ENCODE measurements at regions not wholly inside any gene's neighbourhood (a gene's known extent, or its start where the extent isn't known, plus 50 kb on each side); places are given as distances from the start of the nearest gene placed in this dataset.
A peak's percentile ranks its signal among the peaks of the same experiment; 100 is the strongest.

DNA sequence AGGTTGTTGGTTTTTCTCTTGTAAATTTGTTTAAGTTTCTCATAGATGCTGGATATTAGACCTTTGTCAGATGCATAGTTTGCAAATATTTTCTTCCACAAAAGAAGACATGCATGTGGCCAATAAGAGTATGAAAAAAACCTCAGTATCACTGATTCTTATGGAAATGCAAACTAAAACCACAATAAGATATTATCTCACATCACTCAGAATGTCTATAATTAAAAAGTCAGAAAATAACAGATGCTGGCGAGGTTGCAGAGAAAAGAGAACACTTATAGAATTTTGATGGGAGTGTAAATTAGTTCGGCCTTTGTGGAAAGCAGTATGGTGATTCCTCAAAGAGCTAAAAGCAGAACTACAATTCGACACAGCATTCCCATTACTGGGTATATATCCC is 1355.6 kb downstream of the FAM133A start:
- no peak for DNase-seq
- no peak for TF ChIP-seq POLR2A (IDR thresholded peaks at IDR 0.05; ENCODE audit: low read length)
- TF ChIP-seq GATA1 (IDR thresholded peaks at IDR 0.05; ENCODE audit: low read depth, low read length): no peak

DNA sequence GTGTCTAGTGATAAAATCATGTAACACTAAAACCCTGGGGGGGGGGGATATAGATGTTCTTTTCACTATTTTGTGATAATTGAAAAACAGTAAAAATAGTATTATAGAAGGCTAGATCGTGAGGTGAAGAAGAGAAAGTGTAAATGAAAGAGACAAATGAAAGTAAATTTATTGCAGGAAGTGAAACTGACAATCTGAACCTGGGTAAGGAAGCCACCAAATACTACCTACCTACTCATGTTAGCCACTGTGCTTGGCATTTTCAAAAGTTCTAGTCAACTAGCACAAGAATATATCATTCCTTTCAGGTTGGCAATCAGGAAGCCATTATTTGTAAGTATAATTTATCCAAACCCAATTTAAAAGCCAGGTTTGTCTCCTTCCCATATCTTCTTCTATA is 1366.1 kb downstream of the FAM133A start:
- no peak for DNase-seq
- TF ChIP-seq GATA1 (IDR thresholded peaks at IDR 0.05; ENCODE audit: low read depth, low read length) (no peak), POLR2A (IDR thresholded peaks at IDR 0.05; ENCODE audit: low read length) (no peak)

DNA sequence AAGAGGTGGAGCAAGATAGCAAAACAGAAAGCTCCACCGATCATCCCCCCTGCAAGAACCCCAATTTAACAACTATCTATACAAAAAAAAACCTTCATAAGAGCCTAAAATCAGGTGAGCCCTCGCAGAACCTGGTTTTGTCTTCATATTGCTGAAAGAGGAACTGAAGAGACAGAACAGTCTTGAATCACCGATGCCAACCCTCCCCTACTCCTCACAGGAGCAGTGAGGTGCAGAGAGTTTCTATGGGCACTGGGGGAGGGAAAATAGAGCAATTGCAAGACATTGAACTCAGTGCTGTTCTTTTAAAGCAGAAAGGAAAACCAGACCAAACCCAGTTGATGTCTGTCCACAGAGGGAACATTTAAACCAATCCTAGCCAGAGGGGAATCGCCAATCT is 1370.3 kb downstream of the FAM133A start:
- no peak for TF ChIP-seq GATA1 (IDR thresholded peaks at IDR 0.05; ENCODE audit: low read depth, low read length)
- no peak for TF ChIP-seq POLR2A (IDR thresholded peaks at IDR 0.05; ENCODE audit: low read length)

DNA sequence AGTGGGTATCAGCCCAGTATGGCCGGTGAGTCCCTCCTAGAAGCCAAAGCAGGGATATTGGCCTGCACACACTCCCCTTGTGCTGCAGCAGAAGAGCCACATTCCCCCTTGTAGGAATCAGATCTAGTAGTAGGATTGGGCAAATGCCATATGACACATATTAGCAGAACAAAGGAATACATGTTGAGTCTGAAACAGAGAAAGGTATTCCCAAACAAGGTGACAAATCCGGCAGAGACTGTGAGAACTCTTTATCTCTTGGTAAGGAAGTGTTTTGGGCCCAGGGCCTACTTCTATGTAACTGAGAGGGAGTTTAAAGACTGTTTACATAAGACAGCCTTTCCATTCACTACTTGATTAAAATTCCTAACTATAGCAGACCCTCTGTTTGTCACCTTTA is 1382.0 kb downstream of the FAM133A start:
- no peak for DNase-seq
- TF ChIP-seq GATA1 (IDR thresholded peaks at IDR 0.05; ENCODE audit: low read depth, low read length): no peak
- no peak for TF ChIP-seq POLR2A (IDR thresholded peaks at IDR 0.05; ENCODE audit: low read length)

More for the DNA sequence above, 1370.3 kb downstream of the FAM133A start:
- no peak for DNase-seq

DNA sequence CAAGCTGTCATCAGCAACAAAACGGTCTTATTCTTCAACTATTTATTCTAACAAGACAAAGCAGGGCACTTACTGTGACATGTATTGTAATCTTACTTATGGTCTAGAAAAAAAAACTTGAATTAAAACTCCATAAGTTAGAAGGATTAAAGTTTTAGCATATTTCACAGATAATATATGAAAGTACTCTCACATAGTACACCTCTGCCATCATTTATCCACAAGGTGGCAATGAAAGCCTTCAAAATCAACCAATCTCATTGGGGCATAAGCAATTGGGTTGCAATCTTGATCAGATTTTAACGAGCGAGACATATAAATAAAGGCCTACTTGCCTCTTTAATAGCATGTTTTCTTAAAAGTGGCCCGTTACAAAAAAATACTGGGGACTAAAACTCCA is 1382.9 kb downstream of the FAM133A start:
- DNase-seq: no peak
- TF ChIP-seq GATA1 (IDR thresholded peaks at IDR 0.05; ENCODE audit: low read depth, low read length): no peak
- no peak for TF ChIP-seq POLR2A (IDR thresholded peaks at IDR 0.05; ENCODE audit: low read length)

DNA sequence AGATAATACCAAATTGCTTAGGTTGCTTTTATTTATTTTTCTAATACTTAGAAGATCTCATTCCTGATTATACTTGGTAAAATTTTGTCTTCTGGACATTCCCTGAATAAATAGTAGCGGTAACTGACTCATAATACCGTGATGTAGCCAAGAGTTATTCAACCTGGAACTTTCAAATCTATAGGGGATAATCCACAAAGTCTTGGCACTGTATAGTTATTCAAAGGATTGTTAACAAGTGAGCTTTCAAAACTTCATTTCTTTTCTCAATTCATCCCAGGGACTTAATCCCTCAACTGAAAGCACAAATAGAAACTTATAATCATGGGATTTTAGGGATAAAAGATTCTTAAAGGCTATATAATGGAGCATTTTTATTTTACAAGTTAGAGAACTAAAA is 1383.3 kb downstream of the FAM133A start:
- TF ChIP-seq GATA1 (IDR thresholded peaks at IDR 0.05; ENCODE audit: low read depth, low read length): no peak
- TF ChIP-seq POLR2A (IDR thresholded peaks at IDR 0.05; ENCODE audit: low read length): no peak
- no peak for DNase-seq

DNA sequence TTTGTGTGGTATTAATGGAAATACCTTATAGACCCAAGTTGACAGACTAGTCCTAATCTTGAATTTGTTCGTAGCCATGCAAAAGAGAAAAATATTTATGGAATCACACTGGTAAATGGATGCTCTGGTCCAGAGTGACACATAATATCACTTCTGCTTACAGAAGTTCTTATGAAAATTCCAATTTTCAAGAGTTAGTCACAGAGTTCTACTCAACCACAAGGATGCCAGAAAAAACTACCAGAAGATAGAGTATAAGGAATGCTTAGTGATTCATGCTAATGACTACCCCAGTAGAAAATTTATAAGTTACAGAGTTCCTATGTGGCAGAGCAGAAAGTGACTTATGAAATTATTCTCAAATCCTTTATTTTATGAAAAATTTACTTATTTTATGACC is 1384.8 kb downstream of the FAM133A start:
- no peak for DNase-seq
- TF ChIP-seq POLR2A (IDR thresholded peaks at IDR 0.05; ENCODE audit: low read length) (no peak), GATA1 (IDR thresholded peaks at IDR 0.05; ENCODE audit: low read depth, low read length) (no peak)

DNA sequence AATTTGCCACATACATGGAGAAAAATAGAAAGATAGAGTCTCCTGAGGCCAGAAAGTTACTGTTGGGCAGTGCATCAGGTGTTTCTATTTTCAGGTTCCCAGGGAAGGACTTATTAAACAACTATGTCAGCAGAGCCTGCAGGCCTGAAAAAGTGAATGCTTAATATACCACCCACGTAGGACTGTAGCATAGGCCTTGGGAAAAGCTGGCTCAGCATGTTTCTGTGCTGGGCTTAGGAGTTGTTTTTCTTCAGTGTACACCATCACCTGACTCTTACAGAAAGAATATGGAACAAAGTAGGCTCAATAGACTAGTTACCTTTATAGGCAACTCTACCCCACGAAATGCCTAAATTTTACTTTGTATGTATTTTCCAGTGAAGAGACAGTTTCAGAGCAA is 1385.9 kb downstream of the FAM133A start:
- no peak for DNase-seq
- TF ChIP-seq GATA1 (IDR thresholded peaks at IDR 0.05; ENCODE audit: low read depth, low read length): no peak
- TF ChIP-seq POLR2A (IDR thresholded peaks at IDR 0.05; ENCODE audit: low read length): no peak

DNA sequence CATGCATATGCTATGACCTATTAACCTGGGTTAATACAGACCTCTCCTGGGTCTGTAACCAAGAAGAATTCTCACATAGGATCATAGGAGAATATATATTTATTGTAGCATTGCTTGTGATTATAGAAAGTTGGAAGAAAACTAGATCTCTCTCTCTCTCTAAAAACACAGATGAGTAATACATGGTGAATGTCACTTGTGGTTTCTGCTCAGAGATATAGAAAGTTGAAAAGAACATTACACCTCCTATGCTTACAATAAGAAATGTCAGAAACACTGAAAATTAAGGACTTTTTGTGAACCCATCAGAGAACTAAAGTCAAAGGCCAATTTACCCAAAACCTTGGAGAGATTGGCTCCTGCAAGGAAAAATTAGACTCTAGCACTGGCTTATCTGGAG is 1389.5 kb downstream of the FAM133A start:
- no peak for DNase-seq

DNA sequence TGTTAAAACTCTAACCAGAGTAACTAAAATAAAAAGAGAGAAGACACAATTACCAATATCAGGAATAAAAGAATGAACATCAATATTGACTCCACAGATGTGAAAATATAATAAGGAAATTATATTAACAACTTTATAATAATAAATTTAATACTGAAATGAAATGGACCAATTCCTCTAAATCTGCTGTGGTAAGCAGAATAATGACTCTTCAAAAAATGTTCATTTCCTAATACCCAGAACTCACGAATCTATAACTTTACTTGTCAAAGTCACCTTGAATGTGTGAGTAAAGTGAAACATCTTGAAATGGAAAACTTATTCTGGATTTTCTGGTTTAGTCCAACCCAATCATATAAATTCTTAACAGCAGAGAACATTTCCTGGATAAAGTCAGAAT is 1391.1 kb downstream of the FAM133A start:
- no peak for DNase-seq
- no peak for TF ChIP-seq GATA1 (IDR thresholded peaks at IDR 0.05; ENCODE audit: low read depth, low read length)
- no peak for TF ChIP-seq POLR2A (IDR thresholded peaks at IDR 0.05; ENCODE audit: low read length)

More for the DNA sequence above, 1389.5 kb downstream of the FAM133A start:
- TF ChIP-seq POLR2A (IDR thresholded peaks at IDR 0.05; ENCODE audit: low read length) (no peak), GATA1 (IDR thresholded peaks at IDR 0.05; ENCODE audit: low read depth, low read length) (no peak)

DNA sequence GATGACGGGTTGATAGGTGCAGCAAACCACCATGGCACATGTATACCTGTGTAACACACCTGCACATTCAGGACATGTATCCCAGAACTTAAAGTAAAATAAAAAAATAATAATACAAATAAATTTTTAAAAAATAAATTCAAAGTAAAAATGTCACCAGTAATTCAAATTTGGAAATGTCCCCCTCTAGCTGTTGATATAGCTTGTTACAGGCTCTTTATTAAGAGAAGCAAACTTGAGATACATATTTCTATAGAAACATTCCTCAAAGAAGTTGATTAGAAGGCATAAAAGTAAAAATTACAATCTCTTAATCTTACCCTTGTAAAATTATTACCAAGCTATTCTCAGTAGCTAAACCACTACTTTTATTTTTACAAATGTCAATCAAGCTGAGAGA is 1397.0 kb downstream of the FAM133A start:
- TF ChIP-seq POLR2A (IDR thresholded peaks at IDR 0.05; ENCODE audit: low read length) (no peak), GATA1 (IDR thresholded peaks at IDR 0.05; ENCODE audit: low read depth, low read length) (no peak)

DNA sequence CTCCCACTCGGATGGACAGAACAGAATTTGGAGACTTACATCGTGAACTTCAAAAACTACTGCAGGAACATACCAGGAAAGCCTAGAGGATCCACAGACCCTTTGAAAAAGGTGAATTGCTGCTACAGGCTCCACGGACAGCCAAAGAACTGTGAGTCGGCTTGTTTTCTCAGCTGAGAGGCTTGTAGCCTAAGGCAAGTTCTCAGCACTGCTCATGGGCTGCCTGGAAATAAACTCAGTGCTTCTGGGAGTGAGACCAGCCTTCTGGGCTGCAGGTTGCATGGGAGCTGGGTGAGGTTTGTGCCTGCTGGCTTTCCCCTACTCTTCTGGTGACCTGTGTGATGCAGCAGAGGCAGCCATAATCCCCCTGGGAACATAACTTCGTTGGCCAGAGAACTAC is 1397.6 kb downstream of the FAM133A start:
- TF ChIP-seq POLR2A (IDR thresholded peaks at IDR 0.05; ENCODE audit: low read length): no peak
- no peak for TF ChIP-seq GATA1 (IDR thresholded peaks at IDR 0.05; ENCODE audit: low read depth, low read length)
- DNase-seq: no peak

More for the DNA sequence above, 1397.0 kb downstream of the FAM133A start:
- no peak for DNase-seq

DNA sequence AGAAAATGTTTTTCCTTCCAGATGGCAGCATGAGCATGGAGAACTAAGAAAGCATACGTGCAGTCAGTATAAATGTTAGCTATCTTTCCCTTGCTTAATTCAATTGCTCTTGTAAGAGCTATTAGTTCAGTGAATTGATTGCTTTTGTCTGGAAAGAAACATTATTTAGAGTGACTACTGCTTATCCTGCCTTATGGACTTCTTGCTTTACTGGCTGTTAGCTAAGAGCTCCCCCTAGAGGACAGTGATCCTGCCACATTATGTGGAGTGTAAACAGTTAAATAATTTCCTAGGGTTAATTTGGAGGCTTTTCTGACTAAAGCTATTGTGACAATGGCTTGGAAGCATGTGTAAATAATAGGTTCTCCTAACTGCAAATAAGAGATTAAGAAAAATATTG is 1402.4 kb downstream of the FAM133A start:
- no peak for TF ChIP-seq POLR2A (IDR thresholded peaks at IDR 0.05; ENCODE audit: low read length)
- no peak for TF ChIP-seq GATA1 (IDR thresholded peaks at IDR 0.05; ENCODE audit: low read depth, low read length)
- DNase-seq: peak; percentile 17 to 42

DNA sequence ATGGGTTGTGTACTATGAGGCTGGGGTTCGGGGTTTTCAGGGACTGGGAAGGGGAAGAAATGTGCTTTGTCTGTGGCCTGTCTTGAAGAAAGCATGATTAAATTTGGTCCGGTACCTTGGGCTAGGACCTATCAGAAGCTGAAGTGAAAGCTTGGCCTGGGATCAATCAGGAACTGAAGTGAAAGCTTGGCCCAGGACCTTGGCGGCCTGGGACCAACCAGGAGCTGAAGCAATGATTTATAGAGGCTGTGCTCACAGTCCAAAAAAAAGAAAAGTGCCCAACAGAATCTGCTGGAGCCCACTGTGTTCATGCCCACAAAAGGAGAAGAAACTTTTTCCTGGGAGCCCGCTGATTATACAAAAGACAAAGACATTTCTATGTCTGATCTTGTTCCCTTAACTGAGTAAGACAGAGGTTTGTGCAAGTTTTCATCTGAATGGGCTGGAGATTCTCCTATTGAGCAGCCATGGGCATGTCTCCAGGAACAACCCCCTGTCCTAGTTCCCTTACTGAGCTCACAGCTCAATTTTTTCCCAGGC is 1427.9 kb downstream of the FAM133A start:
- TF ChIP-seq GATA1 (IDR thresholded peaks at IDR 0.05; ENCODE audit: low read depth, low read length): no peak
- no peak for TF ChIP-seq POLR2A (IDR thresholded peaks at IDR 0.05; ENCODE audit: low read length)
- no peak for DNase-seq

DNA sequence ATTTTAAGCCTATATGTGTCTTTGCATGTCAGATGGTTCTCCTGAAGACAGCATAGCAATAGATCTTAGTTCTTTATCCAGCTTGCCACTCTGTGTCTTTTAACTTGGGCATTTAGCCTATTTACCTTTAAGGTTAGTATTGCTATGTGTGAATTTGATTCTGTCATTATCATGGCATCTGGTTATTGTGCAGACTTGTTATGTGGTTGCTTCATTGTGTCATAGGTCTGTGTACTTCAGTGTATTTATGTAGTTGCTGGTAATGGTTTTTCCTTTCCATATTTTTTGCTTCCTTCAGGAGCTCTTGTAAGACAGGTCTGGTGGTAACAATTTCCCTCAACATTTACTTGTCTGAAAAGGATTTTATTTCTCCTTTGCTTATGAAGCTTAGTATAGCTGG is 1443.5 kb downstream of the FAM133A start:
- TF ChIP-seq POLR2A (IDR thresholded peaks at IDR 0.05; ENCODE audit: low read length) (no peak), GATA1 (IDR thresholded peaks at IDR 0.05; ENCODE audit: low read depth, low read length) (no peak)
- DNase-seq: no peak

All from erythroblast (primary cell).